GM21825 (cell line): ENCODE measurements at regions not wholly inside any gene's neighbourhood (a gene's known extent, or its start where the extent isn't known, plus 50 kb on each side); places are given as distances from the start of the nearest gene placed in this dataset.
"Not testable (repeated sequence)": the region's sequence is repeated elsewhere in the genome, so short reads cannot be mapped to it uniquely, and the experiment has no call there.

ENCODE experiments used
- ATAC-seq: cut with Tn5 transposase; IDR thresholded peaks from one replicate; pipeline ENCODE4 v1.9.1; 2021; ENCODE audit warnings: mild to moderate bottlenecking, moderate library complexity; ENCODE audit not compliant: unreplicated experiment

GRCh38 chr3:178967177-178967532 is 104.5 kb downstream of the ZMAT3 start:
- peak; percentile 27 for ATAC-seq

- ATAC-seq: peak; percentile 47
Observed at GRCh38 chr3:178966299-178967176, 105.1 kb downstream of the ZMAT3 start.

GRCh38 chr3:178964551-178964950 is 107.1 kb downstream of the ZMAT3 start:
- ATAC-seq: no peak

GRCh38 chr3:178960918-178961317 is 110.7 kb downstream of the ZMAT3 start:
- ATAC-seq: no peak

GRCh38 chr3:178960181-178960580 is 111.4 kb downstream of the ZMAT3 start:
- no peak for ATAC-seq

- no peak for ATAC-seq
Observed at GRCh38 chr3:178950676-178951075, 120.9 kb downstream of the ZMAT3 start.

- ATAC-seq: no peak
Observed at GRCh38 chr3:178949896-178950295, 121.7 kb downstream of the ZMAT3 start.

- no peak for ATAC-seq
Observed at GRCh38 chr3:178948546-178948945, 123.1 kb downstream of the ZMAT3 start.

GRCh38 chr3:178947738-178948137 is 123.9 kb downstream of the ZMAT3 start:
- no peak for ATAC-seq

- ATAC-seq: not testable (repeated sequence)
Observed at GRCh38 chr3:178942261-178942660, 129.3 kb downstream of the ZMAT3 start.

- ATAC-seq: no peak
Observed at GRCh38 chr3:178930116-178930515, 141.5 kb downstream of the ZMAT3 start.

GRCh38 chr3:178916223-178916622 is 155.4 kb downstream of the ZMAT3 start:
- no peak for ATAC-seq

GRCh38 chr3:178915365-178915764 is 156.2 kb downstream of the ZMAT3 start:
- ATAC-seq: no peak

- ATAC-seq: no peak
Observed at GRCh38 chr3:178907081-178907480, 164.5 kb downstream of the ZMAT3 start.

- no peak for ATAC-seq
Observed at GRCh38 chr3:178901204-178901603, 170.4 kb downstream of the ZMAT3 start.

GRCh38 chr3:178900029-178900646 is 171.5 kb downstream of the ZMAT3 start:
- ATAC-seq: no peak

GRCh38 chr3:178895178-178895789 is 176.3 kb downstream of the ZMAT3 start:
- no peak for ATAC-seq
